Gastroesophageal sphincter (tissue), 4 donors: ENCODE measurements at regions not wholly inside any gene's neighbourhood (a gene's known extent, or its start where the extent isn't known, plus 50 kb on each side); places are given as distances from the start of the nearest gene placed in this dataset.

ENCODE experiments used
- ATAC-seq: fragments of 150-250 bp; one replicate; pipeline ENCODE4 v1.9.1; 2016; ENCODE audit warnings: mild to moderate bottlenecking, moderate library complexity
- H3K27ac ChIP-seq, 4 donors: fragments of 200-600 bp; sonication (generic) in 3 of 4; 1 replicate in 3 of 4; 2 replicates in 1 of 4; pipeline ENCODE4 v1.5.1; 2016 to 2019
- H3K27me3 ChIP-seq: fragments of 200-600 bp; sonication (generic); one replicate; pipeline ENCODE4 v1.5.1; 2019
- H3K36me3 ChIP-seq, 2 donors: fragments of 200-600 bp; sonication (generic); one replicate each; pipeline ENCODE4 v1.5.1; 2019; ENCODE audit warnings: control low read depth in 1 of 2
- H3K4me1 ChIP-seq, 3 donors: fragments of 200-600 bp; sonication (generic); 1 replicate in 2 of 3; 2 replicates in 1 of 3; pipeline ENCODE4 v1.5.1; 2016 to 2019; ENCODE audit warnings: control low read depth in 2 of 3
- H3K4me3 ChIP-seq, 2 donors: fragments of 200-600 bp; sonication (generic); one replicate each; pipeline ENCODE4 v1.5.1; 2019; ENCODE audit warnings: mild to moderate bottlenecking in 1 of 2, moderate library complexity in 1 of 2
- H3K9me3 ChIP-seq, 3 donors: fragments of 200-600 bp; sonication (generic); one replicate each; pipeline ENCODE4 v1.5.1; 2017 to 2019; ENCODE audit warnings: control low read depth in 2 of 3
- CTCF ChIP-seq, 4 experiments: fragments of 200-600 bp in 2 of 4; fragments of 450-650 bp in 2 of 4; sonication (generic) in 1 of 4; IDR thresholded peaks; one replicate each; pipeline ENCODE4 v1.5.1; 2017 to 2019; ENCODE audit warnings: antibody characterized with exemption in 4 of 4, mild to moderate bottlenecking in 2 of 4, moderate library complexity in 2 of 4
- EP300 ChIP-seq: sonication (generic); formaldehyde crosslinking; IDR thresholded peaks from one replicate; pipeline ENCODE4 v1.6.1; 2017; ENCODE audit warnings: antibody characterized with exemption, mild to moderate bottlenecking
- POLR2A ChIP-seq, 2 donors: fragments of 450-650 bp; IDR thresholded peaks; one replicate each; pipeline ENCODE4 v1.6.1; 2017; ENCODE audit warnings: antibody characterized with exemption in 2 of 2, mild to moderate bottlenecking in 2 of 2, moderate library complexity in 1 of 2
- POLR2AphosphoS5 ChIP-seq: sonication (generic); formaldehyde crosslinking; IDR thresholded peaks from one replicate; pipeline ENCODE4 v1.6.1; 2017; ENCODE audit warnings: antibody characterized with exemption
- WGBS, 2 donors: methylation state at CpG; one replicate each; pipeline ENCODE4 v1.1.5; 2018; ENCODE audit warnings: low coverage in 1 of 2; 5-methylcytosine and 5-hydroxymethylcytosine counted together

DNA sequence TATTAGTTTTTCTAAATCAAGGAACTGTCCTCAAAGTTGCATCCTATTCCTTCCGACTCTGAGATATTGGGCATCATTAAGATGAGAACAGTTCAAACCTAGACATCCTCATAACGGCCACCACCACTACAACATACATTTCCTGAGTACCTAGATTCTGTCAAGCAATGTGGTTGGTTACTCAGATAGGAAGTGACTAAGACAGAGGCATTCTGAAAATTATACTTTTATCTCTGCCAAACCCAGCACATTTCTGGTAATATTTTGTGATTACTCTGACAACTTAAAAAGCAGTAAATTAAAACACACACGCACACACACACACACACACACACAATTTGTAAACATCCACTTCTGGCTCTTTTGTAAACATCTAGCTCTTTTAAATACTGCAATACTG lies 291.2 kb upstream of the MEOX2 start:
- Histone ChIP-seq H3K36me3 (no peaks in the 10 kb centered on the region), H3K27ac (no peak overlapping the region), H3K4me1 (peaks cover 0 to 7% (median 0%) of the 10 kb centered on the region in 3 donors), H3K27me3 (no peaks in the 10 kb centered on the region), H3K4me3 (no peak overlapping the region), H3K9me3 (no peaks in the 10 kb centered on the region)
- no peak for TF ChIP-seq EP300
- no peak for TF ChIP-seq CTCF (IDR thresholded peaks at IDR 0.05)
- no peak for TF ChIP-seq POLR2A (IDR thresholded peaks at IDR 0.05)
- TF ChIP-seq POLR2AphosphoS5, result no peak
- WGBS, 2 donors, result 68 to 78% methylated on average over 3 of the region's 3 CpGs
- ATAC-seq, result no peak

GRCh38 chr7:15972862-15973275 lies 286.4 kb upstream of the MEOX2 start:
- H3K4me3 ChIP-seq, result no peak overlapping the region
- no peak for ATAC-seq
- no peaks in the 10 kb centered on the region for H3K36me3 ChIP-seq
- WGBS, 2 donors, result 50 to 52% methylated on average over 3 of the region's 3 CpGs
- no peak overlapping the region for H3K27ac ChIP-seq
- H3K27me3 ChIP-seq, result no peaks in the 10 kb centered on the region
- TF ChIP-seq POLR2AphosphoS5 (no peak), CTCF (IDR thresholded peaks at IDR 0.05) (no peak), EP300 (no peak), POLR2A (IDR thresholded peaks at IDR 0.05) (no peak)
- peaks cover 0 to 14% (median 4%) of the 10 kb centered on the region in 3 donors for H3K4me1 ChIP-seq
- H3K9me3 ChIP-seq, result no peaks in the 10 kb centered on the region

- no peaks in the 10 kb centered on the region for H3K27me3 ChIP-seq
- no peak overlapping the region for H3K27ac ChIP-seq
- H3K36me3 ChIP-seq, result no peaks in the 10 kb centered on the region
- WGBS, 2 donors, result 74 to 85% methylated on average over 3 of the region's 3 CpGs
- no peak overlapping the region for H3K4me3 ChIP-seq
- peaks cover 0 to 6% (median 3%) of the 10 kb centered on the region in 3 donors for H3K4me1 ChIP-seq
- no peaks in the 10 kb centered on the region for H3K9me3 ChIP-seq
- ATAC-seq, result no peak
- TF ChIP-seq POLR2A (IDR thresholded peaks at IDR 0.05) (no peak), CTCF (IDR thresholded peaks at IDR 0.05) (no peak), POLR2AphosphoS5 (no peak), EP300 (no peak)
These were observed 281.1 kb upstream of the MEOX2 start for GRCh38 chr7:15967551-15967950.

GRCh38 chr7:15967121-15967520 lies 280.6 kb upstream of the MEOX2 start:
- Histone ChIP-seq H3K27ac (no peak overlapping the region), H3K36me3 (no peaks in the 10 kb centered on the region), H3K4me1 (peaks cover 0 to 2% (median 0%) of the 10 kb centered on the region in 3 donors), H3K9me3 (no peaks in the 10 kb centered on the region), H3K27me3 (no peaks in the 10 kb centered on the region), H3K4me3 (no peak overlapping the region)
- WGBS, 2 donors, result 75 to 94% methylated on average over 2 of the region's 2 CpGs
- ATAC-seq, result no peak
- TF ChIP-seq POLR2AphosphoS5 (no peak), EP300 (no peak), CTCF (IDR thresholded peaks at IDR 0.05) (no peak), POLR2A (IDR thresholded peaks at IDR 0.05) (no peak)

GRCh38 chr7:15963206-15963605 lies 276.7 kb upstream of the MEOX2 start:
- no peaks in the 10 kb centered on the region for H3K9me3 ChIP-seq
- no peak for ATAC-seq
- no peaks in the 10 kb centered on the region for H3K27me3 ChIP-seq
- H3K4me1 ChIP-seq, result no peaks in the 10 kb centered on the region
- H3K36me3 ChIP-seq, result no peaks in the 10 kb centered on the region
- no peak overlapping the region for H3K4me3 ChIP-seq
- TF ChIP-seq EP300, result no peak
- no peak for TF ChIP-seq POLR2AphosphoS5
- WGBS, 2 donors, result 74 to 79% methylated on average over 3 of the region's 3 CpGs
- H3K27ac ChIP-seq, result no peak overlapping the region
